EH (cell line): ENCODE measurements at regions not wholly inside any gene's neighbourhood (a gene's known extent, or its start where the extent isn't known, plus 50 kb on each side); places are given as distances from the start of the nearest gene placed in this dataset.

Source experiments
- DNase-seq: peaks from one replicate; pipeline ENCODE4 v3.0.0-alpha.2; 2015; ENCODE audit warnings: low read depth

DNA sequence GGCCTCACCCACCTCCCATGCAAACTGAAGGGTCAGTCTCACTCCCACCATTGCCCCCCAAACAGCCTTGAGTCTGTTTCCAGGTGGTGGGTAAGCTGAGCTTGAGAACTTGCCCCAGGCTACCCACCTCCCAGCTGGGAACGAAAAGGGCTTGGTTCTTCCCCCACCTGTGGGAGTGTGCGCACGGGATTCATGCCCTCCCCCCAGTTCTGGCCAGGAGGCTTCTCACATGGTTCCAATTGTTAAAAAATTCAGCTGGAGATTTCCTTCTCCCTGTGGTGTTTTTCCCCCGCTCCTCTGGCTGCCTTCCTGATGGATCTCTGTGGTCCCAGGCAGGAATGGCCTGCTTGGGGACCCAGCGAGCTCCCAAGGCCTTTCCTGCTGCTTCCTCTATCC is 81.8 kb upstream of the C21orf91 start:
- no peak for DNase-seq

DNA sequence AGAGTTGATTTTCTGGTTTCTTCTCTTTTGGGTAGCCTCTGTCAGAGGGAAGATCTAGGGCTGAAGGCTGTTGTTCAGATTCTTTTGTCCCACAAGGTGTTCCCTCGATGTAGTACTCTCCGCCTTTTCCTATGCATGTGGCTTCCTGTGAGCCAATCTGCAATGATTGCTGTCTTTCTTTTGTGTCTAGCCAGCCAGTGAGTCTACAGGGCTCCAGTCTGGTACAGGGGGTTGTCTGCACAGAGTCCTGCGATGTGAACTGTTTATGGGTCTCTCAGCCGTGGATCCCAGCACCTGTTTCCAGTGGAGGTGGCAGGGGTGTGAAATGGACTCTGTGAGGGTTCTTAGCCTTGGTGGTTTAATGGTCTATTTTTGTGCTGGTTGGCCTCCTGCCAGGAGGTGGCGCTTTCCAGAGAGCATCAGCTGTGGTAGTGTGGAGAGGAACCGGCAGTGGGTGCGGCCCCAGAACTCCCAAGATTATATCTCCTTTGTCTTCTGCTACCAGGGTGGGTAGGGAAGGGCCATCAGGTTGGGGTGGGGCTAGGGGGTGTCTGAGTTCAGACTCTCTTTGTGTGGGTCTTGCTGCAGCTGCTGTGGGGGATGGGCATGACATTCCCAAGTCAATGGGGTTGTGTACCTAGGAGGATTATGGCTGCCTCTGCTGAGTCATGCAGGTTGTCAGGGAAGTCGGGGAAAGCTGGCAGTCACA is 81.3 kb upstream of the C21orf91 start:
- DNase-seq = no peak

DNA sequence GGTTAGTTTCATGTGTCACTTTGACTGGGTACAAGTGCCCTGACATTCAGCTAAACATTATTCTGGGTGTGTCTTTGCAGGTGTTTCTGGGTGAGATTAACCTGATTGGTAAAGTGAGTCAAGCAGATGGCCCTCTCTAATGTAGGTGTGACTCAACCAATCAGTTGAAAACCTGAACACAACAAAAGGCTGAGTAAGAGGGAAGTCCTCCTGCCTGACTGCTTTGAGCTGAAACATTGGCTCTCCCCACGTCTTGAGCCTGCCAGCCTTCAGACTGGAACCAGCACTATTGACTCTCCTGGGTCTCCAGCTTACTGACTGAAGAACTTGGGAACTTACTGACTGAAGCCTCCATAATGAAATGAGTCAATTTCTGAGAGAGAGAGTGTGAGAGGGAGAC is 70.0 kb upstream of the C21orf91 start:
- DNase-seq = no peak

DNA sequence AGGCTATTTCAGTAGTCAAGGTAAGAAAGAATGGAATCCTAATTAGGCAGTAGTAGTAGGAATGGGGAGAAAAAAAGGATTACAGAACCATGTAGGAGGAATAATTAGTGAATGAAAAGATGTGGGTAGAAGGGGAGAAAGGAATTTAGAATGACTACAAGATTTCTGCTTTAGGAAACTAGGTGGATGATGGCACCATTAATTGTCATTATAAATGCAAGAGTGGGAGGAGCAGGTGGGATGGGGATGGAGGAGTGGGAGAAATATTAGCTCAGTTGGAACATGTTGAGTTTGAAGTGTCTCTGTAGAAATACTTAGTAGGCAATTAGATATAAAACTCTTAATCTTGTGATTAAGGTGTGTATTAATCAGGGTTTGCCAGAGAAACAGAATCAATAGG is 50.0 kb upstream of the C21orf91 start:
- no peak for DNase-seq
